ENCODE measurements at regions not wholly inside any gene's neighbourhood (a gene's known extent, or its start where the extent isn't known, plus 50 kb on each side); places are given as distances from the start of the nearest gene placed in this dataset.

- ATAC-seq (no peak), DNase-seq (ENCODE audit: low spot score) (no peak)
- Mint-ChIP-seq H3K27ac (no peak overlapping the region; the same call in 1 of the 2 replicates), H3K4me1 (peaks cover 35% of the 10 kb centered on the region), H3K27me3 (ENCODE audit: insufficient read depth, low read depth, poor library complexity) (peaks cover 10% of the 10 kb centered on the region), H3K4me3 (no peak overlapping the region), H3K9me3 (no peaks in the 10 kb centered on the region), H3K36me3 (ENCODE audit: low read depth) (peaks cover 13% of the 10 kb centered on the region)
- no peaks in the 10 kb centered on the region for H4K20me1 ChIP-seq (replicated peaks; ENCODE audit: insufficient read depth)
- TF ChIP-seq STAT1 (IDR thresholded peaks at IDR 0.05; ENCODE audit: unreplicated experiment) (no peak), POLR2AphosphoS5 (IDR thresholded peaks at IDR 0.05; ENCODE audit: low read depth) (no peak), NANOG (IDR thresholded peaks at IDR 0.05; ENCODE audit: borderline replicate concordance) (no peak), CTCF (conservative IDR thresholded peaks at IDR 0.05; ENCODE audit: low read depth in 2 of 2) (no peak)
- no peak overlapping the region for H2AFZ ChIP-seq
- H3K9me2 ChIP-seq (ENCODE audit: insufficient read depth) = no peaks in the 10 kb centered on the region
- peaks cover 19% of the 10 kb centered on the region for H3K79me2 ChIP-seq (replicated peaks; ENCODE audit: insufficient read depth)
- H3F3A ChIP-seq (replicated peaks; ENCODE audit: low read depth) = no peaks in the 10 kb centered on the region
- H3K27ac ChIP-seq (ENCODE audit: low read depth) = no peak overlapping the region
- no peaks in the 10 kb centered on the region for H3K27me3 ChIP-seq (ENCODE audit: insufficient read depth)
- no peaks in the 10 kb centered on the region for H3K36me3 ChIP-seq (ENCODE audit: insufficient read depth)
- peaks cover 10% of the 10 kb centered on the region for H3K4me1 ChIP-seq (ENCODE audit: insufficient read depth)
- no peak overlapping the region for H3K4me3 ChIP-seq
- H3K4me2 ChIP-seq = no peak overlapping the region
These were observed 92.0 kb upstream of the CLCN4 start for GRCh38 chrX:10064736-10065135.

DNA sequence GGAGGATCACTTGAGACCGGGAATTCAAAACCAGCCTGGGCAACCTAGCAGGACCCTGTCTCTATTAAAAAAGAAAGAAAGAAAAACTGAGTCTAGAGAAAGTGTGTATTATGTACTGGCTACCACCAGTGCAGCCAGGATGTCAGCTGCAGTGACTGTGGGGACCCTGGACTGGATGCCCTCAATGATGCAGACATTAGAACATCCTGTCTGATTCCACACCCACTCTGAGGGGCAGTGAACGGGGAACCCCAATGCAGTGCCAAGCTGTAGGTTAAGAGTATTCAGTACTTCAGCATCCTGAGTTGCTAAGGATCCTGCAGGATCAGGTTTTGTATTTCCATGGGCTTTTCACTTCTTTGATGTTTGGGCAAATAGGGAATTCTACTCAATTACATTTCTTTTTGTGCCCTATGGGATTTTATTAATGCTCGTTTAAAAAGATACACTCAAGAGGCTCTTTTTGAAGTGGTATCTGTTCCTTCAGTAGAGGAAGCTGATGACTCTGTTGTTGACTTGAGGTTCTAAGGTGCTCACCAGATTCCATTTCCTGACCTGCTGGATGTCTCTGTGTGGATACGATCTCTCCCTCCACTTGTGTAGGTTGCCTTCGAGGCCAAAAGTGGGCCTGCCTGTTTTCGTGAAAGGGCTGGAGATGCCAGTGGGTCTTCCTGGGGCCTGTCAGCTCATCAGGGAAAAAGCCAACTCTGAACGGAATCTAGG is 85.9 kb upstream of the CLCN4 start:
- no peak overlapping the region for H3K4me3 Mint-ChIP-seq
- peaks cover 4% of the 10 kb centered on the region for H3K27me3 Mint-ChIP-seq (ENCODE audit: insufficient read depth, low read depth, poor library complexity)
- H4K20me1 ChIP-seq (replicated peaks; ENCODE audit: insufficient read depth) = no peaks in the 10 kb centered on the region
- ATAC-seq = no peak
- H3K27me3 ChIP-seq (ENCODE audit: insufficient read depth) = no peaks in the 10 kb centered on the region
- no peaks in the 10 kb centered on the region for H3F3A ChIP-seq (replicated peaks; ENCODE audit: low read depth)
- H3K4me3 ChIP-seq = no peak overlapping the region
- H3K27ac Mint-ChIP-seq = no peak overlapping the region
- no peaks in the 10 kb centered on the region for H3K4me1 ChIP-seq (ENCODE audit: insufficient read depth)
- no peak overlapping the region for H3K27ac ChIP-seq (ENCODE audit: low read depth)
- peaks cover 3% of the 10 kb centered on the region for H3K4me1 Mint-ChIP-seq
- no peak overlapping the region for H3K4me2 ChIP-seq
- peaks cover 14% of the 10 kb centered on the region for H3K36me3 Mint-ChIP-seq (ENCODE audit: low read depth)
- H3K9me3 Mint-ChIP-seq = no peaks in the 10 kb centered on the region
- no peaks in the 10 kb centered on the region for H3K36me3 ChIP-seq (ENCODE audit: insufficient read depth)
- no peak overlapping the region for H2AFZ ChIP-seq
- TF ChIP-seq, protein P1, sequence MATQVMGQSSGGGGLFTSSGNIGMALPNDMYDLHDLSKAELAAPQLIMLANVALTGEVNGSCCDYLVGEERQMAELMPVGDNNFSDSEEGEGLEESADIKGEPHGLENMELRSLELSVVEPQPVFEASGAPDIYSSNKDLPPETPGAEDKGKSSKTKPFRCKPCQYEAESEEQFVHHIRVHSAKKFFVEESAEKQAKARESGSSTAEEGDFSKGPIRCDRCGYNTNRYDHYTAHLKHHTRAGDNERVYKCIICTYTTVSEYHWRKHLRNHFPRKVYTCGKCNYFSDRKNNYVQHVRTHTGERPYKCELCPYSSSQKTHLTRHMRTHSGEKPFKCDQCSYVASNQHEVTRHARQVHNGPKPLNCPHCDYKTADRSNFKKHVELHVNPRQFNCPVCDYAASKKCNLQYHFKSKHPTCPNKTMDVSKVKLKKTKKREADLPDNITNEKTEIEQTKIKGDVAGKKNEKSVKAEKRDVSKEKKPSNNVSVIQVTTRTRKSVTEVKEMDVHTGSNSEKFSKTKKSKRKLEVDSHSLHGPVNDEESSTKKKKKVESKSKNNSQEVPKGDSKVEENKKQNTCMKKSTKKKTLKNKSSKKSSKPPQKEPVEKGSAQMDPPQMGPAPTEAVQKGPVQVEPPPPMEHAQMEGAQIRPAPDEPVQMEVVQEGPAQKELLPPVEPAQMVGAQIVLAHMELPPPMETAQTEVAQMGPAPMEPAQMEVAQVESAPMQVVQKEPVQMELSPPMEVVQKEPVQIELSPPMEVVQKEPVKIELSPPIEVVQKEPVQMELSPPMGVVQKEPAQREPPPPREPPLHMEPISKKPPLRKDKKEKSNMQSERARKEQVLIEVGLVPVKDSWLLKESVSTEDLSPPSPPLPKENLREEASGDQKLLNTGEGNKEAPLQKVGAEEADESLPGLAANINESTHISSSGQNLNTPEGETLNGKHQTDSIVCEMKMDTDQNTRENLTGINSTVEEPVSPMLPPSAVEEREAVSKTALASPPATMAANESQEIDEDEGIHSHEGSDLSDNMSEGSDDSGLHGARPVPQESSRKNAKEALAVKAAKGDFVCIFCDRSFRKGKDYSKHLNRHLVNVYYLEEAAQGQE (IDR thresholded peaks at IDR 0.05; ENCODE audit: unreplicated experiment) = no peak
- no peak for TF ChIP-seq STAT1 (IDR thresholded peaks at IDR 0.05; ENCODE audit: unreplicated experiment)
- no peak for TF ChIP-seq POLR2AphosphoS5 (IDR thresholded peaks at IDR 0.05; ENCODE audit: low read depth)
- TF ChIP-seq JUNB (IDR thresholded peaks at IDR 0.05; ENCODE audit: unreplicated experiment) = no peak
- no peak for TF ChIP-seq EZH2 (IDR thresholded peaks at IDR 0.05; ENCODE audit: low read depth, unreplicated experiment)
- no peaks in the 10 kb centered on the region for H3K79me2 ChIP-seq (replicated peaks; ENCODE audit: insufficient read depth)
- no peak for DNase-seq (ENCODE audit: low spot score)
- H3K9me2 ChIP-seq (ENCODE audit: insufficient read depth) = no peaks in the 10 kb centered on the region

All from GM23338 (cell line).